SU-DHL-6 (cell line): ENCODE measurements at regions not wholly inside any gene's neighbourhood (a gene's known extent, or its start where the extent isn't known, plus 50 kb on each side); places are given as distances from the start of the nearest gene placed in this dataset.

Source experiments
- H2AFZ ChIP-seq: fragments of 200-600 bp; sonication (generic); 2 replicates; pipeline ENCODE4 v1.6.1; 2014; ENCODE audit warnings: low read depth, mild to moderate bottlenecking, moderate library complexity, mixed read lengths, antibody characterized with exemption, low read length; ENCODE audit not compliant: severe bottlenecking
- H3F3A ChIP-seq: fragments of 200-600 bp; shearing (Covaris generic); 2 replicates; pipeline ENCODE4 v1.6.0; 2016; ENCODE audit warnings: antibody characterized with exemption, mild to moderate bottlenecking; ENCODE audit not compliant: insufficient read depth
- H3K27ac ChIP-seq: fragments of 200-600 bp; sonication (generic); 2 replicates; pipeline ENCODE4 v1.5.1; 2016; ENCODE audit warnings: low read depth, mild to moderate bottlenecking, low read length, moderate library complexity, mixed read lengths
- H3K27me3 ChIP-seq: fragments of 200-600 bp; sonication (generic), shearing (Covaris generic); 2 replicates; pipeline ENCODE4 v1.6.0; 2014; ENCODE audit warnings: mild to moderate bottlenecking, low read length
- H3K36me3 ChIP-seq: fragments of 200-600 bp; sonication (generic); 2 replicates; pipeline ENCODE4 v1.6.1; 2014; ENCODE audit warnings: mild to moderate bottlenecking, low read length, mixed read lengths
- H3K4me2 ChIP-seq: fragments of 300-600, 200-600 bp; shearing (Covaris generic), sonication (generic); 2 replicates; pipeline ENCODE4 v1.6.0; 2014; ENCODE audit warnings: low read length, low read depth, mild to moderate bottlenecking; ENCODE audit not compliant: poor library complexity, severe bottlenecking
- H3K4me3 ChIP-seq: fragments of 200-600 bp; sonication (generic); 2 replicates; pipeline ENCODE4 v1.5.1; 2014; ENCODE audit warnings: antibody characterized with exemption, low read length, mild to moderate bottlenecking, mixed read lengths; ENCODE audit not compliant: insufficient read depth, poor library complexity, severe bottlenecking
- H3K79me2 ChIP-seq: fragments of 200-600 bp; sonication (generic); 2 replicates; pipeline ENCODE4 v1.6.1; 2014; ENCODE audit warnings: mild to moderate bottlenecking, low read length, moderate library complexity; ENCODE audit not compliant: insufficient read depth
- H3K9ac ChIP-seq: fragments of 200-600 bp; sonication (generic); 2 replicates; pipeline ENCODE4 v1.7.0; 2014; ENCODE audit warnings: mild to moderate bottlenecking, low read length
- H3K9me2 ChIP-seq: fragments of 200-600 bp; sonication (generic); replicated peaks from 2 replicates; pipeline ENCODE4 v1.6.1; 2014; ENCODE audit warnings: low read length; ENCODE audit not compliant: insufficient read depth
- H3K9me3 ChIP-seq: fragments of 200-600 bp; sonication (generic); 2 replicates; pipeline ENCODE4 v1.6.1; 2014; ENCODE audit warnings: low read length, mixed read lengths; ENCODE audit not compliant: insufficient read depth
- H4K20me1 ChIP-seq: fragments of 200-600 bp; sonication (generic); 2 replicates; pipeline ENCODE4 v1.6.1; 2014; ENCODE audit warnings: low read depth, mild to moderate bottlenecking, antibody characterized with exemption, low read length, moderate library complexity, mixed read lengths
- EZH2phosphoT487 ChIP-seq: fragments of 200-600 bp; sonication (generic), shearing (Covaris generic); conservative IDR thresholded peaks from 2 replicates; pipeline ENCODE4 v1.6.1; 2018; ENCODE audit warnings: mild to moderate bottlenecking, antibody characterized with exemption, low read length, moderate library complexity, mixed read lengths
- TF ChIP-seq, protein P1 (sequence below): fragments of 200-600 bp; sonication (generic); IDR thresholded peaks from one replicate; pipeline ENCODE4 v1.5.1; 2017; ENCODE audit warnings: antibody characterized with exemption, mild to moderate bottlenecking, low read length, moderate library complexity; ENCODE audit not compliant: insufficient read depth, poor library complexity, severe bottlenecking

DNA sequence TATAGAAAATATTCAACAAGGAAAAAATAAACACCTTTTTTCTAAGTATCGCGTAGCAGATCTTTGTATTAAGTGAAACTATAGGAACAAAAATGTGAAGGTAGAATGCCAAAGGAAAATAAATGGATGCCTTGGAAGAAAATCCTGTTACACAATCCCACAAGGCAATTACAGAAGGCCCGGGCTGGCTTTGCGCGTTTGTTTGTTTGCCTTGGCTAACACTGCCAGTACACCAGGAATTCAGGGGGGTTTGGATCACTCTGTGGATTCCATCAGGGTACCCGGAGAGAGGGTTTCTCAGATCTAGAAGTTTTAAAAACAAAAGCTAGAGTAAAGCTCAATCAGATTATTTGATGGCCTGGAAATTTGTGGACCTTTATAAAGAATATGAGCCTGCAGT is 478.3 kb downstream of the FBXO15 start:
- Histone ChIP-seq H3K9ac (no peak overlapping the region), H3K9me3 (no peaks in the 10 kb centered on the region), H3K4me3 (no peak overlapping the region), H3K4me2 (no peak overlapping the region), H3K27ac (no peak overlapping the region), H3K79me2 (no peaks in the 10 kb centered on the region), H4K20me1 (no peaks in the 10 kb centered on the region), H3K36me3 (no peaks in the 10 kb centered on the region), H3F3A (no peaks in the 10 kb centered on the region), H3K27me3 (no peaks in the 10 kb centered on the region), H2AFZ (no peak overlapping the region), H3K9me2 (no peaks in the 10 kb centered on the region)
- TF ChIP-seq, protein P1, sequence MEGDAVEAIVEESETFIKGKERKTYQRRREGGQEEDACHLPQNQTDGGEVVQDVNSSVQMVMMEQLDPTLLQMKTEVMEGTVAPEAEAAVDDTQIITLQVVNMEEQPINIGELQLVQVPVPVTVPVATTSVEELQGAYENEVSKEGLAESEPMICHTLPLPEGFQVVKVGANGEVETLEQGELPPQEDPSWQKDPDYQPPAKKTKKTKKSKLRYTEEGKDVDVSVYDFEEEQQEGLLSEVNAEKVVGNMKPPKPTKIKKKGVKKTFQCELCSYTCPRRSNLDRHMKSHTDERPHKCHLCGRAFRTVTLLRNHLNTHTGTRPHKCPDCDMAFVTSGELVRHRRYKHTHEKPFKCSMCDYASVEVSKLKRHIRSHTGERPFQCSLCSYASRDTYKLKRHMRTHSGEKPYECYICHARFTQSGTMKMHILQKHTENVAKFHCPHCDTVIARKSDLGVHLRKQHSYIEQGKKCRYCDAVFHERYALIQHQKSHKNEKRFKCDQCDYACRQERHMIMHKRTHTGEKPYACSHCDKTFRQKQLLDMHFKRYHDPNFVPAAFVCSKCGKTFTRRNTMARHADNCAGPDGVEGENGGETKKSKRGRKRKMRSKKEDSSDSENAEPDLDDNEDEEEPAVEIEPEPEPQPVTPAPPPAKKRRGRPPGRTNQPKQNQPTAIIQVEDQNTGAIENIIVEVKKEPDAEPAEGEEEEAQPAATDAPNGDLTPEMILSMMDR: no peak
- no peak for TF ChIP-seq EZH2phosphoT487

DNA sequence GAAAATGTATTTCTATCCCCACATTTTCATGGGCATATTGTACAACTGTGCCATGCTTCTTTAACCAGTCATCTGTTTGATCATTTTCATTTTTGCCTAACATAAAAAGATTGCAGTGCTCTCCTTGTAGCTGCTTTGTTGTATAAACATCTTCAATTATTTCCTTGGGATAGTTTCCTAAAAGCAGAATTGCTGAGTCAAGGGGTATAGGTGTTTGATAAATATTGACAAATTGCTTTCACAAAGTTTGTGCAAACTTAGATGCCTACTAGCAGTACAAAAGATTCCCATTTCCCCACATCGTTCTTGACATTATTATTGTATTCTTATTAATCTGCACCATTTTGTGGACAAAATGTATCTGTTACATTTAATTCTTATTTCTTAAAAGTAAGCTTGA is 479.6 kb downstream of the FBXO15 start:
- Histone ChIP-seq H3K79me2 (no peaks in the 10 kb centered on the region), H3K27ac (no peak overlapping the region), H3K9me2 (no peaks in the 10 kb centered on the region), H3K27me3 (no peaks in the 10 kb centered on the region), H3K9me3 (no peaks in the 10 kb centered on the region), H3K4me2 (no peak overlapping the region), H3K4me3 (no peak overlapping the region), H2AFZ (no peak overlapping the region), H4K20me1 (no peaks in the 10 kb centered on the region), H3F3A (no peaks in the 10 kb centered on the region), H3K36me3 (no peaks in the 10 kb centered on the region), H3K9ac (no peak overlapping the region)
- TF ChIP-seq, protein P1: no peak
- TF ChIP-seq EZH2phosphoT487: no peak

DNA sequence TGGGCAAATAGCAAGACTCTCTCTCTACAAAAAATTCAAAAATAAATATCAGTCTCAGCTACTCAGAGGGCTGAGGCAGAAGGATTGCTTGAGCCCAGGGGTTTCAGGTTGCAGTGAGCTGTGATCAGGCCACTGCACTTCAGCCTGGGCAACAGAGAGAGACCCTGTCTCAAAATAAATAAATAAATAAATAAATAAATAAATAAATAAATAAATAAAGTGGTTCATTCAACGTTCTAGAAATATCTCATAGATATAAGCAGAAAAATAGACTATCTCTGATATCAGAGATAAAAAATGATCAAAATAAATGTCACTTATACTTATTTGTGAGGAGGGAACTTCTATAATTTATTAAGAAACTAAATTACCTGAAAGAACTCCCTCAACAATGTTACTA is 480.9 kb downstream of the FBXO15 start:
- Histone ChIP-seq H3K4me2 (no peak overlapping the region), H3K9me2 (no peaks in the 10 kb centered on the region), H3K9me3 (no peaks in the 10 kb centered on the region), H3K79me2 (no peaks in the 10 kb centered on the region), H3K4me3 (no peak overlapping the region), H4K20me1 (no peaks in the 10 kb centered on the region), H3K27me3 (no peaks in the 10 kb centered on the region), H3K27ac (no peak overlapping the region), H2AFZ (no peak overlapping the region), H3K9ac (no peak overlapping the region), H3F3A (no peaks in the 10 kb centered on the region), H3K36me3 (no peaks in the 10 kb centered on the region)
- TF ChIP-seq EZH2phosphoT487: no peak
- TF ChIP-seq, protein P1: no peak

DNA sequence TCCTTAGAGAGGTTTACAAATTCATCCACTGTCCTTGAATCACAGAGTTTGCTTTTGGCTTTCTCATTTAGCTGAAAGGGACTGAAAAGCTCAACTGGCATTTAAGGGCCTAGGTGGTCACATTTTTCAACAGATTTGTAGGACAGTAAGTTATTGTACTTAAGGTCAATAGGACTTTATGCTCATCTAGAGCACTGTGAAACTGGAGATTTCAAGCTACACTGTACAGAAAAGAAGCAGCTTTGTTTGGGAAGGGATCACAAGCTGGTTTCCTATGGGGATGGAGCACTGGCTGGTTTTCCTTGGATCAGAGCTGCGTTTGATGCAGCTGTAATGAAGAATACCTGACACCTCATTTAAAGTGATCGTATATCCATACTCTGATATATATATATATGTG is 482.7 kb downstream of the FBXO15 start:
- Histone ChIP-seq H4K20me1 (no peaks in the 10 kb centered on the region), H3K4me2 (no peak overlapping the region), H3K9ac (no peak overlapping the region), H3K9me3 (no peaks in the 10 kb centered on the region), H2AFZ (no peak overlapping the region), H3K79me2 (no peaks in the 10 kb centered on the region), H3K36me3 (no peaks in the 10 kb centered on the region), H3K27me3 (no peaks in the 10 kb centered on the region), H3K9me2 (no peaks in the 10 kb centered on the region), H3F3A (no peaks in the 10 kb centered on the region), H3K4me3 (no peak overlapping the region), H3K27ac (no peak overlapping the region)
- TF ChIP-seq, protein P1: no peak
- no peak for TF ChIP-seq EZH2phosphoT487
